ENCODE measurements at regions not wholly inside any gene's neighbourhood (a gene's known extent, or its start where the extent isn't known, plus 50 kb on each side); places are given as distances from the start of the nearest gene placed in this dataset.

- H2AFZ ChIP-seq (ENCODE audit: low read length), result no peak overlapping the region
- H2BK12ac ChIP-seq (ENCODE audit: low read length), result peak overlapping the region; percentile 58
- no peaks in the 10 kb centered on the region for H3K4me1 ChIP-seq (ENCODE audit: control insufficient read depth in 2 of 2, insufficient read depth in 1 of 2, low read depth in 1 of 2, low read length in 2 of 2)
- peak overlapping the region; percentile 9 for H3K9ac ChIP-seq (ENCODE audit: low read depth, low read length, poor library complexity)
- peak overlapping the region; percentile 63 for H3K14ac ChIP-seq (ENCODE audit: low read length)
- no CpG with 5 or more reads among the region's 3 CpGs for WGBS, 2 donors (ENCODE audit: extremely low coverage in 2 of 2, insufficient read length in 2 of 2, insufficient replicate concordance in 1 of 2)
- no peak overlapping the region for H3K27ac ChIP-seq (replicated peaks; ENCODE audit: low read length)
- H3K4me2 ChIP-seq (ENCODE audit: insufficient read depth, low read length, poor library complexity, severe bottlenecking), result no peak overlapping the region
- no peak overlapping the region for H4K91ac ChIP-seq (ENCODE audit: low read depth, low read length, poor library complexity)
- H2AK5ac ChIP-seq (ENCODE audit: low read depth, low read length), result peak overlapping the region; percentile 43
- peaks cover 0 to 4% of the 10 kb centered on the region in 2 donors for H3K9me3 ChIP-seq (replicated peaks in 1 of 2; ENCODE audit: control insufficient read depth in 2 of 2, insufficient read depth in 1 of 2, low read depth in 1 of 2, low read length in 2 of 2)
- H3K79me1 ChIP-seq (ENCODE audit: low read depth, low read length), result no peaks in the 10 kb centered on the region
- H3K23ac ChIP-seq (ENCODE audit: low read depth, low read length, poor library complexity), result peak overlapping the region; percentile 55
- peak overlapping the region; percentile 75 for H2BK5ac ChIP-seq (ENCODE audit: low read length)
- peak overlapping the region; percentile 59 for H3K18ac ChIP-seq (ENCODE audit: low read length)
- DNase-seq (ENCODE audit: low spot score), result no peak
- H3K4ac ChIP-seq (ENCODE audit: low read length), result no peak overlapping the region
- H3K4me3 ChIP-seq (ENCODE audit: low read length in 2 of 2), result no peak overlapping the region
- no peak overlapping the region for H2BK15ac ChIP-seq (ENCODE audit: low read length)
- H2BK120ac ChIP-seq (ENCODE audit: low read depth, low read length), result no peak overlapping the region
- H3K27me3 ChIP-seq (ENCODE audit: control insufficient read depth in 3 of 3, insufficient read depth in 3 of 3, low read depth in 1 of 3, low read length in 3 of 3), result no peaks in the 10 kb centered on the region
- H4K8ac ChIP-seq (ENCODE audit: low read depth, low read length), result peak overlapping the region; percentile 43
- H3K36me3 ChIP-seq (replicated peaks in 1 of 2; ENCODE audit: control insufficient read depth in 2 of 2, insufficient read depth in 2 of 2, low read length in 2 of 2), result no peaks in the 10 kb centered on the region
These were observed 175.7 kb downstream of the PMAIP1 start for GRCh38 chr18:60075477-60075876.

GRCh38 chr18:60070631-60071030 lies 170.8 kb downstream of the PMAIP1 start:
- no peak overlapping the region for H4K8ac ChIP-seq (ENCODE audit: low read depth, low read length)
- DNase-seq (ENCODE audit: low spot score), result no peak
- no peaks in the 10 kb centered on the region for H3K79me1 ChIP-seq (ENCODE audit: low read depth, low read length)
- H3K14ac ChIP-seq (ENCODE audit: low read length), result no peak overlapping the region
- H3K4me1 ChIP-seq (ENCODE audit: control insufficient read depth in 2 of 2, insufficient read depth in 1 of 2, low read depth in 1 of 2, low read length in 2 of 2), result peaks cover 0 to 4% of the 10 kb centered on the region in 2 donors
- no peak overlapping the region for H3K23ac ChIP-seq (ENCODE audit: low read depth, low read length, poor library complexity)
- no peak overlapping the region for H2AK5ac ChIP-seq (ENCODE audit: low read depth, low read length)
- H2BK5ac ChIP-seq (ENCODE audit: low read length), result no peak overlapping the region
- H2BK12ac ChIP-seq (ENCODE audit: low read length), result no peak overlapping the region
- H4K91ac ChIP-seq (ENCODE audit: low read depth, low read length, poor library complexity), result no peak overlapping the region
- H3K4me3 ChIP-seq (ENCODE audit: low read length in 2 of 2), result no peak overlapping the region
- H2AFZ ChIP-seq (ENCODE audit: low read length), result no peak overlapping the region
- H3K4ac ChIP-seq (ENCODE audit: low read length), result no peak overlapping the region
- H3K27me3 ChIP-seq (ENCODE audit: control insufficient read depth in 3 of 3, insufficient read depth in 3 of 3, low read depth in 1 of 3, low read length in 3 of 3), result no peaks in the 10 kb centered on the region
- H3K36me3 ChIP-seq (replicated peaks in 1 of 2; ENCODE audit: control insufficient read depth in 2 of 2, insufficient read depth in 2 of 2, low read length in 2 of 2), result no peaks in the 10 kb centered on the region
- no peak overlapping the region for H3K9ac ChIP-seq (ENCODE audit: low read depth, low read length, poor library complexity)
- H2BK120ac ChIP-seq (ENCODE audit: low read depth, low read length), result no peak overlapping the region
- H3K4me2 ChIP-seq (ENCODE audit: insufficient read depth, low read length, poor library complexity, severe bottlenecking), result no peak overlapping the region
- H2BK15ac ChIP-seq (ENCODE audit: low read length), result no peak overlapping the region
- no CpG with 5 or more reads among the region's 3 CpGs for WGBS, 2 donors (ENCODE audit: extremely low coverage in 2 of 2, insufficient read length in 2 of 2, insufficient replicate concordance in 1 of 2)
- no peak overlapping the region for H3K27ac ChIP-seq (replicated peaks; ENCODE audit: low read length)
- H3K9me3 ChIP-seq (replicated peaks in 1 of 2; ENCODE audit: control insufficient read depth in 2 of 2, insufficient read depth in 1 of 2, low read depth in 1 of 2, low read length in 2 of 2), result peaks cover 0 to 1% of the 10 kb centered on the region in 2 donors
- no peak overlapping the region for H3K18ac ChIP-seq (ENCODE audit: low read length)

- Histone ChIP-seq H2BK12ac (ENCODE audit: low read length) (no peak overlapping the region), H3K9me3 (replicated peaks in 1 of 2; ENCODE audit: control insufficient read depth in 2 of 2, insufficient read depth in 1 of 2, low read depth in 1 of 2, low read length in 2 of 2) (no peaks in the 10 kb centered on the region), H2BK15ac (ENCODE audit: low read length) (no peak overlapping the region), H3K9ac (ENCODE audit: low read depth, low read length, poor library complexity) (no peak overlapping the region), H3K23ac (ENCODE audit: low read depth, low read length, poor library complexity) (no peak overlapping the region), H2BK5ac (ENCODE audit: low read length) (no peak overlapping the region), H3K4ac (ENCODE audit: low read length) (no peak overlapping the region), H4K91ac (ENCODE audit: low read depth, low read length, poor library complexity) (no peak overlapping the region), H3K4me2 (ENCODE audit: insufficient read depth, low read length, poor library complexity, severe bottlenecking) (no peak overlapping the region), H3K27me3 (ENCODE audit: control insufficient read depth in 3 of 3, insufficient read depth in 3 of 3, low read depth in 1 of 3, low read length in 3 of 3) (no peaks in the 10 kb centered on the region), H3K27ac (replicated peaks; ENCODE audit: low read length) (no peak overlapping the region), H4K8ac (ENCODE audit: low read depth, low read length) (no peak overlapping the region), H2AFZ (ENCODE audit: low read length) (no peak overlapping the region), H2AK5ac (ENCODE audit: low read depth, low read length) (no peak overlapping the region), H3K14ac (ENCODE audit: low read length) (no peak overlapping the region), H3K18ac (ENCODE audit: low read length) (no peak overlapping the region), H3K4me1 (ENCODE audit: control insufficient read depth in 2 of 2, insufficient read depth in 1 of 2, low read depth in 1 of 2, low read length in 2 of 2) (peaks cover 0 to 4% of the 10 kb centered on the region in 2 donors), H3K36me3 (replicated peaks in 1 of 2; ENCODE audit: control insufficient read depth in 2 of 2, insufficient read depth in 2 of 2, low read length in 2 of 2) (no peaks in the 10 kb centered on the region), H2BK120ac (ENCODE audit: low read depth, low read length) (no peak overlapping the region), H3K4me3 (ENCODE audit: low read length in 2 of 2) (no peak overlapping the region), H3K79me1 (ENCODE audit: low read depth, low read length) (no peaks in the 10 kb centered on the region)
- DNase-seq (ENCODE audit: low spot score), result no peak
- WGBS, 2 donors (ENCODE audit: extremely low coverage in 2 of 2, insufficient read length in 2 of 2, insufficient replicate concordance in 1 of 2), result no CpG with 5 or more reads among the region's 2 CpGs
These were observed 169.3 kb downstream of the PMAIP1 start for GRCh38 chr18:60069145-60069544.

- peaks cover 0 to 4% of the 10 kb centered on the region in 2 donors for H3K4me1 ChIP-seq (ENCODE audit: control insufficient read depth in 2 of 2, insufficient read depth in 1 of 2, low read depth in 1 of 2, low read length in 2 of 2)
- H2BK12ac ChIP-seq (ENCODE audit: low read length), result no peak overlapping the region
- H3K4me3 ChIP-seq (ENCODE audit: low read length in 2 of 2), result no peak overlapping the region
- H4K8ac ChIP-seq (ENCODE audit: low read depth, low read length), result no peak overlapping the region
- WGBS, 2 donors (ENCODE audit: extremely low coverage in 2 of 2, insufficient read length in 2 of 2, insufficient replicate concordance in 1 of 2), result no CpG with 5 or more reads among the region's 8 CpGs
- no peaks in the 10 kb centered on the region for H3K79me1 ChIP-seq (ENCODE audit: low read depth, low read length)
- no peak overlapping the region for H3K18ac ChIP-seq (ENCODE audit: low read length)
- peak; percentile 69 for DNase-seq (ENCODE audit: low spot score)
- H3K23ac ChIP-seq (ENCODE audit: low read depth, low read length, poor library complexity), result no peak overlapping the region
- no peak overlapping the region for H3K9ac ChIP-seq (ENCODE audit: low read depth, low read length, poor library complexity)
- H2AK5ac ChIP-seq (ENCODE audit: low read depth, low read length), result no peak overlapping the region
- no peaks in the 10 kb centered on the region for H3K36me3 ChIP-seq (replicated peaks in 1 of 2; ENCODE audit: control insufficient read depth in 2 of 2, insufficient read depth in 2 of 2, low read length in 2 of 2)
- no peak overlapping the region for H2BK5ac ChIP-seq (ENCODE audit: low read length)
- H2BK120ac ChIP-seq (ENCODE audit: low read depth, low read length), result no peak overlapping the region
- no peak overlapping the region for H3K4ac ChIP-seq (ENCODE audit: low read length)
- no peaks in the 10 kb centered on the region for H3K27me3 ChIP-seq (ENCODE audit: control insufficient read depth in 3 of 3, insufficient read depth in 3 of 3, low read depth in 1 of 3, low read length in 3 of 3)
- H3K14ac ChIP-seq (ENCODE audit: low read length), result no peak overlapping the region
- no peak overlapping the region for H4K91ac ChIP-seq (ENCODE audit: low read depth, low read length, poor library complexity)
- H3K4me2 ChIP-seq (ENCODE audit: insufficient read depth, low read length, poor library complexity, severe bottlenecking), result no peak overlapping the region
- peak overlapping the region; percentile 40 for H3K27ac ChIP-seq (replicated peaks; ENCODE audit: low read length)
- H2BK15ac ChIP-seq (ENCODE audit: low read length), result no peak overlapping the region
- no peaks in the 10 kb centered on the region for H3K9me3 ChIP-seq (replicated peaks in 1 of 2; ENCODE audit: control insufficient read depth in 2 of 2, insufficient read depth in 1 of 2, low read depth in 1 of 2, low read length in 2 of 2)
- no peak overlapping the region for H2AFZ ChIP-seq (ENCODE audit: low read length)
These were observed 167.8 kb downstream of the PMAIP1 start for GRCh38 chr18:60067426-60068210.

All from neuronal stem cell (in vitro differentiated cells).